ENCODE measurements at regions not wholly inside any gene's neighbourhood (a gene's known extent, or its start where the extent isn't known, plus 50 kb on each side); places are given as distances from the start of the nearest gene placed in this dataset.

GRCh38 chr1:11373895-11374747, 101.1 kb downstream of the UBIAD1 start:
- no peak for DNase-seq (ENCODE audit: low read depth)

GRCh38 chr1:11374748-11375110, 101.7 kb downstream of the UBIAD1 start:
- no peak for DNase-seq (ENCODE audit: low read depth)

- no peak for DNase-seq (ENCODE audit: low read depth)
Measured at GRCh38 chr1:11377001-11377583, 101.9 kb upstream of the DISP3 start.

- no peak for DNase-seq (ENCODE audit: low read depth)
Measured at GRCh38 chr1:11377954-11378353, 101.0 kb upstream of the DISP3 start.

GRCh38 chr1:11379851-11380250, 99.1 kb upstream of the DISP3 start:
- no peak for DNase-seq (ENCODE audit: low read depth)

GRCh38 chr1:11380500-11380899, 98.5 kb upstream of the DISP3 start:
- DNase-seq (ENCODE audit: low read depth) = no peak

- DNase-seq (ENCODE audit: low read depth) = no peak
Measured at GRCh38 chr1:11383553-11384169, 95.3 kb upstream of the DISP3 start.

- no peak for DNase-seq (ENCODE audit: low read depth)
Measured at GRCh38 chr1:11384170-11384554, 94.8 kb upstream of the DISP3 start.

- DNase-seq (ENCODE audit: low read depth) = no peak
Measured at GRCh38 chr1:11387829-11388228, 91.1 kb upstream of the DISP3 start.

GRCh38 chr1:11388617-11389016, 90.3 kb upstream of the DISP3 start:
- DNase-seq (ENCODE audit: low read depth) = no peak

- DNase-seq (ENCODE audit: low read depth) = no peak
Measured at GRCh38 chr1:11391327-11391726, 87.6 kb upstream of the DISP3 start.

GRCh38 chr1:11391886-11392285, 87.1 kb upstream of the DISP3 start:
- no peak for DNase-seq (ENCODE audit: low read depth)

- no peak for DNase-seq (ENCODE audit: low read depth)
Measured at GRCh38 chr1:11394592-11395245, 84.2 kb upstream of the DISP3 start.

- no peak for DNase-seq (ENCODE audit: low read depth)
Measured at GRCh38 chr1:11395616-11396015, 83.3 kb upstream of the DISP3 start.

GRCh38 chr1:11397151-11397901, 81.6 kb upstream of the DISP3 start:
- no peak for DNase-seq (ENCODE audit: low read depth)

- no peak for DNase-seq (ENCODE audit: low read depth)
Measured at GRCh38 chr1:11399250-11399649, 79.7 kb upstream of the DISP3 start.

GRCh38 chr1:11400155-11400554, 78.8 kb upstream of the DISP3 start:
- no peak for DNase-seq (ENCODE audit: low read depth)

GRCh38 chr1:11400567-11400966, 78.4 kb upstream of the DISP3 start:
- DNase-seq (ENCODE audit: low read depth) = no peak

GRCh38 chr1:11406845-11407244, 72.1 kb upstream of the DISP3 start:
- no peak for DNase-seq (ENCODE audit: low read depth)

GRCh38 chr1:11407301-11407994, 71.5 kb upstream of the DISP3 start:
- DNase-seq (ENCODE audit: low read depth) = no peak

GRCh38 chr1:11412141-11412540, 66.8 kb upstream of the DISP3 start:
- no peak for DNase-seq (ENCODE audit: low read depth)

All from forelimb muscle (tissue), 1 donor.